Dermis microvascular lymphatic vessel endothelial cell (primary cell): ENCODE measurements at regions not wholly inside any gene's neighbourhood (a gene's known extent, or its start where the extent isn't known, plus 50 kb on each side); places are given as distances from the start of the nearest gene placed in this dataset.

ENCODE experiments used
- DNase-seq, 2 donors: peaks; one replicate each; pipeline versions ENCODE4 v3.0.0 to v3.0.0-alpha.2; 2010; ENCODE audit warnings: low read depth in 2 of 2

DNA sequence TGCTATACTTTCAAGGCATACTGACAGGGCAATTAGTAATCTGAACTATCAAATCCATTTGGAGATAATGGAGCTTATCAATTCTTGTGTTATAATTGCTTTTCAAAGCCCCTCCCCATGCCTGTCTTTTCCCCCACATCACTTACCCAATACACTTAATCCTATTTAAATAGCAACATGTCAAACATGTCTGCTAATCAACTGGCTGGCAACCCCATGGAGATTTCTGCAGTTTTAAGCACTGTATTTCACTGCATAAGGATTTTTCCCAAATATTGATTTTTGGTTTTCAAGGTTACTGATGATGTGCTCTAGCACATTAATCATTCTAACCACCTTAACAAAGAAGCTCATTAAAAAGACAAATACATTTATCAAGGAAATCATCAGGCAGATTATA, 800.3 kb downstream of the PLA2G4A start:
- no peak for DNase-seq

DNA sequence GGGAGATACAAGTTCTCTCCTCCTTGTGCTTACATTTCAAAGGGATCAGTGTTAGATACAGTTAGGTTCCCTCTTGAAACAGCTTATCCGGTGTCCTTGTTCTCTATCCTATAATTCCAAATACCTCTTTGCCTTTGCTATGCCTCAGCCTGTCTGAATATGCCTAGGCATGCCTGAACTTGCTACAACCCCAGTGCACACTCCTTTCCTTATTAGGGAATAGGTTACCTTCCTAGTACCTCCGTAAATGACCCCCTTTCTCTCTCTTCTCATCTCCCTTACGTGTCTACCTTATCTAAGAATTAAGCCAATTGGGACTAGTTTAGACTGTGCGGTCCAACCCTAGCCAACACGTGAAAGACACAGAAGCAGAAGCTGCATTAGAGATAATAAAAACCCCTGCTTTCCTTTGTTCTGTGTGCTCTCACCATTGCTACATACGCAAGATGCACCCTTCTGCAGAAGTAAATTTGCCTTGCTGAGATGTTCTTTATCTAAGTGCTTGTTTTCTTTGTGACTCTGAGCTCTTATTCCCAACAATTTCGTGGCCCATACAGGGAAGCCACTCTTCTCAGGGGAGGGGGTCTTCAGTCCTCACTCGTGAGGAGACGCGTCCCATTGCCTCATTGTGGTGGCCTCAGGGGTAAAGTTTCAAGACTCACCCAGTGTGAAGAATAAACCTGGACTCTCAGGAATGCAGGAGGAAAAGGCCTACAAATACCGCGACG, 802.1 kb downstream of the PLA2G4A start:
- DNase-seq = no peak

DNA sequence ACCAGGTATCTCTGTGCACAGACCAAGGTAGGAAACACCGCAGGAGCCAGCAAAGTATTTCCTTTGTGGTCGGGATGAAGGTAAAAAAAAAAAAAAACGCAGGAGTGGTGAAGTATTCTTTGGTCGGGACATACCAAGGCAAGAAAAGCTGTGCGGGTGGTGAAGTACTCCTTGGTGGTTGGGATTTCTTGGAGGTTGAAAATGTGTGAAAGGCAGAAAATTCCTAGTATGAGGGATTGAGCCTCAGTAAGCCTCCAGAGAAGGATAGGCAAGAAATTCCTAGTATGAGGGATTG, 802.6 kb downstream of the PLA2G4A start:
- no peak for DNase-seq

DNA sequence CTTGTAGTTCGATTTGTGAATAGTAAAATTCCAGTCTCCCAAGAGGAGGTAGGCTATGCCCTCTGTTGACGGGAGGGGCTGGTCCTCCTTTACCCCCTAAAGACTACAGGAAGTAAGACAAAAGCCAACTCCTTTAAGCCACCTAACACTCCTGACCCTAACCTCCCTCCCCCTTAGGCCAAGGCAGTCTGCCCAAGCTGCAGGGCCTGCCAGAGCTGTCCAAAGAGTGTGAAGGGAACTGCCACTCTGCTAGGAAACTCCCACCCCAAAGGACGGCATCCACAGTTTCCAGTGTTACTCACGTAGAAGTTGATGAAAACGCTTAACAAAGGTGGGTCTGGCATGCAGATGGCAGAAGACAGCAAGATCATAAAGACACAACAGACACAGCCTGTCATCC, 803.2 kb downstream of the PLA2G4A start:
- DNase-seq = no peak

DNA sequence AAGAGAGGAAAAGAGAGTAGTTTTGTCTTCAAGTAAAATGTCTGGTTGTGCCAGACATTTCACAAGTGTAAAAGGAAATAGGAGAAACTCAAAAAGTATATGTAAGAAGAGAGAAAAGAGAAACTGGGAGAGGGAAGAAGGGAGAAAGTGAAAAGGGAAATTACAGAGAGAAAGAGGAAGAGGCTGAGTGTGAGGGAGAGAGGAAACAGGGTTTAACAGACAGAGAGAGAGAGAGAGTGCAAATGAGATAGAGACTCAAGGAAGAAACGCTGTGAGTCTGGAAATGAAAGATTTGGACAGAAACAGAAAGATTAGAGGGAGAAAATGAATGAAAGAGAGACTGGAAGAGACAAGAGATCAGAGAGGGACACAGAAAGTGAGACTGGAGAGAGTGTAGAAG, 806.2 kb downstream of the PLA2G4A start:
- DNase-seq = no peak

DNA sequence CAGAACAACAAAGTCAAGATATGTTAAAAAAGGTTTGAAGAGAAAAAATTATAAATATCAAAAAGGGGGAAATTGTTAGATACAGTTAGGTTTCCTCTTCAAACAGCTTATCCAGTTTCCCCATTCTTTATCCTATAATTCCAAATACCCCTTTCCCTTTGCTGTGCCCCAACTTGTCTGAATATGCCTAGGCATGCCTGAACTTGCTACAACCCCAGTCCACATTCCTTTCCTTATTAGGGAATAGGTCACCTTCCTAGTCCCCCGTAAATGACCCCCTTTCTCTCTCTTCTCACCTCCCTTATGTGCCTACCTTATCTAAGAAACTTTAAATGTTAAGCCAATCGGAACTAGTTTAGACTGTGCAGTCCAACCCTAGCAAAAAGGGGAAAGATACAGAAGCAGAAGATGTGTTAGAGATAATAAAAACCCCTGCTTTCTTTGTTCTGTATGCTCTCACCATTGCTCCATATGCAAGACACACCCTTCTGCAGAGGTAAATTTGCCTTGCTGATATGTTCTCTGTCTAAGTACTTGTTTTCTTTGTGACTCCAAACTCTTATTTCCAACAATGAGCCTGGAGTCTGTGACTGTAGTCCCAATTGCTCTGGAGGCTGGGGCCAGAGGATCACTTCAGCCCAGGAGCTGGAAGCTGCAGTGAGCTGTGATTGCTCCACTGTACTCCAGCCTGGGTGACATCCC, 810.1 kb downstream of the PLA2G4A start:
- no peak for DNase-seq

DNA sequence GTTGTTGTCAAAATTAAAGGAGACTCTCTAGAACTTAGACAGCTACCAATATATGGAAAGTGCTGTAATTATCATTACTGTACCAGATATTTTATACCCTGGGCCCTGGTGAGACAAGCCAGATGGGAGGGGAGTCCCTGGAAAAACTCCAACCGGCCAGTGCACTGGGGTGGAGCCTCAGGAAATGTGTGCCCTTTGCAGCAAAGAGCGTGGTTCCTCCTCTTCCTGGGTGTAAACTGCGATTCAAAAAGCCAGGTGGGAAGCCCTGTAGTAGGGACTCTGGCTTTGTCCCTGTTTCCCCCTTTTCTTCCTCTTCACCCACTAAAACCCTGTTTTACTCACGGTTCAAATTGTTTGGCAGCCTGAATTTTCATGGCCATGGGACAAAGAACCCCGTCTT, 812.3 kb downstream of the PLA2G4A start:
- DNase-seq = no peak

DNA sequence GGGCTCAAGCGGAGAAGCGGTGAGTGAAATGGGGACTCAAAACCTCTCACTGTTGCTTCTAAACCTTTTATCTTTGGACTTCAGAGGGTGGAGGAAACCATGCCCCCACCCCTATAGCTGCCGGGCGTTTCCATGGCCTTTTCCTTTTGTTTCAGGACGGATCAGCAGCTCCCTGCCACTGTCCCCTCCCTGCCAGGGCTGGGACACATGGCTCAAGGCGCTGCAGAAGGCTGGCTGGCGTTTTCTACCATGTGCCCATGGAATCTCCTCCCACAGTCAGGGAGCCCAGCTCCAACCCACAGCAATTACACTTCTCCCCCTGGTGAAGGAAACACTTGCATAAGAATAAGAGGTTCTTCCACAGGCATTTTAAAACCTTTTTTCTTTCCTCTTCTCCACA, 812.7 kb downstream of the PLA2G4A start:
- no peak for DNase-seq

DNA sequence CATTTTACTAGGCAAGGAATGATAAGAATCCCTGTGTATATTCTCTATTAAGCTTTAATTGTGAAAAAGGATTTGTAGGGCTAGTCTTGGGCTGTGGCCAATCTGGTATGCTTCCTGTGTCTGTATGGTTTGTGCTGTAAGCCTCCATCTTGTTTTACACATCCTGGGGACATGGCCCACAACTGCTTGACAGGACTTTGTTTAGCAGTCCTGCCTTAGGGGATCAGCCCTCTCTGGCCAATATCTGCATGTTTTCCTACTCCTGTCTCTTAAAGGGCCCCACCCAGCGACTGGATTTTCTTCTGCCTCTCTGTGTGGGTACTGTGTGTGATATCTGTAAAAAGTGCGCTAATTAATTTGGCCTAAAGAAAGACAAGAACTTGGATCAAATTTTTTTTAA, 813.2 kb downstream of the PLA2G4A start:
- no peak for DNase-seq

DNA sequence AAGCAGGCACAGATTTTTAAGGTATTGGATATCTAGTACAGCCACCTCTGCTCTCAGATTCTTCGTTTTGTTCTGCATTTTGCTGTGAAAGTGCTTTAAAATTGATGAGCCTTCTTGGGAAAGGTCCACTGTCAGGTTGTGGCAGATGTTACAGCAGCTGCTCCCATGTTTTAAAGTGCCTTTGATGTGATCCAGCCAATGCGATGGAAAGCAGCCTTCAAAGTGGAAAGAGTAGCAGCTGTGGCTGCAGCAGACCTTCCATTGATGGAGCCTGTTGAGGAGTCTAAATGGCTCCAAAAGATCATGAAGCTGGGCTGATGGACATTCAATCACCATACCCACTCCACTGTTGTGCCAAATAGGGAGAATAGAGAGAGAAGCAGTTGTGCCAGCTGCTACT, 816.9 kb downstream of the PLA2G4A start:
- no peak for DNase-seq

DNA sequence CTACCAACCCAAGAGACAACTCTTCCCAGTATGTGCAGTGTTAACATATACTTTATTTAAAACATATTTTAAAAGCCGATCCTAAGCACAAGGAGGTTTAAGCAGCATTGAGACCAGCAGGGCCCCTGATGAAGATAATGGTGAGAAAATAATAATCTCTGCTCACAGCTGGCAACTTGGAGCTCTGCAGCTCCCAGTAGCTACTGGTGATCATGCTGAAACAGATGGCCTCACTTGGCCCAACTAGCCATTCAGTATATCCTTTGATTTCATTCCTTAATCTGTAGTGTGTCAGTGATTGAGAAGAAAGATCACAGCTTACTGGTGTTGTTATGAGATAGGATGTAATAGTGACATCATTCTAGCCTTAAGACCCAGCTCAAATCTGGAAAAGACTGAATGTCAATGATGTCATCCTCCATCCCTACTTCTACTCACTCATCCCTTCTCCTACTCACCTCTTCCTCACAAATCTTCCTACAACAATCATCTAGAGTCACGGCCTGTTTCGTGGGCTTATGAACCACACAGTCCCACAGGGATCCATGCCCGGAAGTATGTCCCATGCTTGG, 817.9 kb downstream of the PLA2G4A start:
- DNase-seq = no peak

DNA sequence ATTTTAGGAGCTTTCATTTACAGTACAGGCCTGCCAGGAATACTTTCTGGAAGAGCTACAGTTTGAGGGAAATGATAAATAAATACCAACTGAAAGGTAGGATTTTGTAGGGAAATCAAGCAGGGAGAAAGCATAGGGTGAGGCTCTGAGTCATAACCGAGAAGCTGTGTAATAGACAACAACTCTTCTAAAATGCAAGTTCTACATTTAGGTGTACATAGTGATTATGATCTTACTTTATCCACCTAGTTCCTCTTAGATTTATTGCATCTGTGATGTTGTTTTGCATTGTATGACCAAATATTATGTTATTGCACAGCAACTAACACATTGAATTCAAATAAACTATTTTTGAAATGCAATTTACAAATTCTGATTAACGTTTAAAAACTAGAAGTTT, 819.3 kb downstream of the PLA2G4A start:
- no peak for DNase-seq

DNA sequence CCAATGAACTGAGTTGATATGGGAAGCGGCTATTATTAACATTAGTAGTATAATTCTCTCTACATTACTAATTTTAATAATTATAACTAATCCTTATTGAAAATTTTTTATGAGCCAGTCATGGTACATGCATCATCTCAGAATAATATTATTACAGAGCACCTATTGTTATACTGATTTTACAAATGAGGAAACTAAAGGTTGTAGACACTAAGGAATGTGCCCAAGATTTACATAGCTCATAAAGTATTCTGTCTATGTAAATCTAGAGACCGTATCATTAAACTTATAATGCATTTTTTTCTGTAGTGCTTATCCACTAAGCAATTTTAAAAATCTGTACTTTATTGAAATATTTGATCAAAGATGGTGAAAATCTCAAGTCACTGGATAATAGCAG, 825.9 kb downstream of the PLA2G4A start:
- DNase-seq = no peak

DNA sequence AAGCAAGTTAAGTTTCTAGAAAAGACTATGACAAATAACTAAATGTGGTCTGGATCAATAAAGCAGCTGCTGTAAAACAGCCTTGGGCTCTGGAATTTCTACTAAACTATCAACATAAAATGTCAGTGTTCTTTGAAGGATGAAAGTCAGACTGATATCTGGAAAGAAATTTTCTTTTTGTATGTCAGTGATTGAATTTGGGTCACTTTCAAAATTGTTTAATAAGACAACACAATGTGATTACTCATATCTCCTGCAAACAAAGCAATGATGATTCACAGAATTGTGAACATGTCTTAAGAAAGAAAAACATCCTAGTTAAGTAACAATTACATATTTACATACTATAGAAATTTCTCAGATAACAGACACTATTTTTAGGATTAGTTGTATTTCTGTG, 826.4 kb downstream of the PLA2G4A start:
- peak in 1 of 2 donors; percentile 21 for DNase-seq

DNA sequence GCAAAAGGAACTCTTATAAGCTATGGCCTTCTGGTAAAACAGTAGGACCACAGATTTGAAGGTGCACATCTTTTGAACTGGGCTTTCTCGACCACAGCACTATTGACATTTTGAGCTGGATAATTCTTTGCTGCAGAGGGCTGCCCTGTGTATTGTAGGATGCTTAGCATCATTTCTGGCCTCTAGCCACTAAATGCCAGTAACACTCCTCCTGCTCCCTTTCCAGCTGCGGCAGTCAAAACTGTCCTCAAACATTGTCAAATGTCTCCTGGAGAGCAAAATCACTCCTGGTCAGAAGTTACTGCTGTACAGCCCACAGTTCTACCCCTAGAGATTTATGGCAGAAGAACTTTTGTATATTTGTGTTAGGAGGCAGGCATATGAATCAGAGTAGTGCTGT, 836.7 kb downstream of the PLA2G4A start:
- no peak for DNase-seq

DNA sequence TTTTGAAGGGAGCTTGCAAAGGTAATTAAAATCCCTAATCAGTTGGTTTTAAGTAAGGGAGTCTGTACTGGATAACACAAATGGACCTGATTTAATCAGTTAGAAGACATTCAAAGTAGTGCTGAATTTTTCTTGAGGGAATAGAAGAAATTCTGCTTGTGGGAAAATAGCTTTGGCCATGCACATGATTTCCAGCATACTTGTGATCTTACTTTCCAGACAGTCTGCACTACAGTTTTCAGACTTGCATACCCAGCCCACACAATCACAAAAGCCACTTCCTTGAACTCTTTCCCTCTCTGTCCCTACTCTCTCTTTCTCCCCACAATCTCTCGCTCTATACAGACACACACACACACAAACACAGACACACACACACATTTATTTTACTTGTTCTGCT, 852.1 kb downstream of the PLA2G4A start:
- no peak for DNase-seq

DNA sequence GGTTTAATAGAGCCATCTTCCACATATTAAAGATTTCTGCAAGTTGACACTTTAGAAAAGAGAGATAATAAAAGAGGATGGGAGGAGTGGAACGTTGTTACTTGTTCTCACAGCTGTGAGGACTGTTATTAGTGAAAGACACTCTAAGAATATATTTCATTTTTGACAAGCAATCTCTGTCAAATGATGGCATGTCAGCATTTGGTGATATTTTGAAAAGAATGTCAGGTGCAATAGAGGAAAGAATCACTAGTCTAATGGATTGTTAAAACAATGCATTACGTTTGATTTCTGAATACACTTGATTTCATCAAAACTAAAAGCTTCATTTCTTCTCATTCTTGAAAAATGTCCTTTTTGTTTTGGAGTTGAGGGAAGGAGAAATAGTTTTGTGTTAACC, 853.4 kb downstream of the PLA2G4A start:
- DNase-seq = no peak

DNA sequence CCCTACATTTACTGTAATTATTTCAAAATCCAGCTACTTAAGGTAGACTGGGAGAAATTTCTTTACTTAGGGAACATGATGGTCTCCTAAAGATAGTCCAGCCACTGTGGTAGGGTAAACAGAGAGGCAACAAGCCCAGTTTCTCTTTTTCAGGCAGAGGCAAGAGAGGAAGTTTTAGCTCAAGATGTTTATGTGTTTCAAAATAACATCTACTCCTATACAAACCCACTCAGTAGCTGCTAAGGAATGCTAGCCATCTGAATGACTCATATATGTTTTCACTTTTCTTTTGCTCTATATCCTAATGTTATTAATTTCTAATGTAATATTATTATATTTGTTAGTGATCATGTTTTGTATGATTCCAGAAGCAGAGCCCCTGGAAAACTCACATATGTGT, 856.6 kb downstream of the PLA2G4A start:
- peak in 1 of 2 donors; percentile 22 for DNase-seq

DNA sequence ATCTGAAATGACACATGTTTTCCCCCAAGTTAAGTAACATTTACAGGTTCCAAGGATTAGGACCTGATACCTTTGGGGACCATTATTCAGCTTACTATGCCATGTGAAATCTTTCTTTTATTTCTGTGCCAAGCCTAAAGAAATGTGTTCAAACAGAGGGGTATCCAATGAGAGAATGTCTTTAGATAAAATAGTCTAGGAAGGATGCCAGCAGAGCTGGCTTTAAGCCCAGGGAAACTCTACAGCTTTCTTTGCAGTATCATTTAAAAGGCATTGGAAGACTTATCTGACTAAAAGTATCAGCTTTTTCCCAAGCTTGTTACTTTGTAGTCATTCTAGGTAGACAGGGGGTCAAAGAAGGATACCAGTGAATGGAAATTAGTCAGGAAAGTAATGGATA, 860.4 kb downstream of the PLA2G4A start:
- peak in 1 of 2 donors; percentile 14 for DNase-seq

DNA sequence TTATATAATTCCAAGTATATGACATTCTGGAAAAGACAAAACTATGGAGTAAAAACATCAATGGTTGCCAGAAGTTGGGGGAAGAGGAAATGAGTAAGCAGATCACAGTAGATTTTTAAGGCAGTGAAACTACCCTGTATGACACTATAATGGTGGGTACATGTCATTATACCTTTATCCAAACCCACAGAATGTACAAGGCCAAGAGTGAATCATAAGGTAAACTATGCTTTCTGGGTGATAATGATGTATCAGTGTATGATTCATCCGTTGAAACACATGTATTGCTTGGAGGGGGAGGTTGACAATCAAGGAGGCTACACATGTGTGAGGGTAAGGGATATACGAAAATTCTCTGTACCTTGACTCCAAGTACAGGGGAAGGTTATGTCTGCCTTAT, 862.7 kb downstream of the PLA2G4A start:
- DNase-seq = peak in 1 of 2 donors; percentile 40

DNA sequence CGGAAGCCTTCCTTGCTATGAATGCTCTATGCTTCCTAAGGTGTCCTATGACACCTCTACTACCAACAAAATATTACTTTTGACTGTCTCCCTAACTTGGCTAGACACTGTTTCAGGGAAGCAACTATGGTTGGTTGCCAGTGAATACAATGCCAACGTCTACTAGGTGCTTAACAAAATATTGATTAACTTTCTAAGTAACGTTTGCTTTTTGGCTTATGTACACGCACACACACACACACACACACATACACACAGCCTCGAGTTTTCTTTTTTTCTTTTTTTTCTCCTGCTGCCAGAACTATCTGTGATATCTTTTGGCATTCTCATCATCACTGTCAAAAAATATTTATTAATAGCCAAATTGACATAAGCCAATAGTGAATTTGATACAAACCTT, 864.0 kb downstream of the PLA2G4A start:
- DNase-seq = no peak

DNA sequence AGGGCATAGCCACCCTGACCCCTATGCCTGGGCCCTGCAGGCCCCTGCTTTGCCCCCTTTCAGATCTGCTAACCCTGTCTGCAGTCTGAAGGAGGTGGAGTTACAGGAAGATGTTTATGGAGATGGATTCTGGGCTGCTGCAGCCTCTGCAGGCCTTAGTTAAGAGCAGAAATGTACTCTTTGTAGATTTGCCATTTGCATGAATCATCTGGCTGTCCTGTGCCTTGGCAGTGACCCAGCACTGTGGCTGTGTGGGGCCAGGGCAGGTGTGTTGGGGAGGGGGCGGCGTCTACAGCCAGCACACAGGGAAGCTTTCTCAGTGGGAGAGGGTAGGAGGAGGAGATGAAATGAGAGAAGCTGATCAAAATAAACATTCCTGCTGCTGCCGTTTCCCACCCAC, 867.3 kb downstream of the PLA2G4A start:
- DNase-seq = no peak
